Stimulated activated CD4-positive, alpha-beta T cell treated with anti-CD3 and anti-CD28 coated beads, Interleukin-1b, Interleukin-23, amount 100 ng/mL, for 4 hours (primary cell): ENCODE measurements at regions not wholly inside any gene's neighbourhood (a gene's known extent, or its start where the extent isn't known, plus 50 kb on each side); places are given as distances from the start of the nearest gene placed in this dataset.
"Not testable (repeated sequence)": the region's sequence is repeated elsewhere in the genome, so short reads cannot be mapped to it uniquely, and the experiment has no call there.

Experiments
- DNase-seq, 2 donors: peaks; one replicate each; pipeline ENCODE4 v3.0.0-alpha.2; 2020; ENCODE audit warnings: low read depth in 2 of 2

- no peak for DNase-seq
These were observed 407.5 kb upstream of the AUTS2 start for GRCh38 chr7:69190763-69191162.

- no peak for DNase-seq
These were observed 406.1 kb upstream of the AUTS2 start for GRCh38 chr7:69192134-69192533.

GRCh38 chr7:69193061-69193460 is 405.2 kb upstream of the AUTS2 start:
- no peak for DNase-seq

GRCh38 chr7:69196593-69196992 is 401.7 kb upstream of the AUTS2 start:
- no peak for DNase-seq

- no peak for DNase-seq
These were observed 400.0 kb upstream of the AUTS2 start for GRCh38 chr7:69198250-69198649.

GRCh38 chr7:69199041-69199440 is 399.2 kb upstream of the AUTS2 start:
- no peak for DNase-seq

- no peak for DNase-seq
These were observed 398.6 kb upstream of the AUTS2 start for GRCh38 chr7:69199661-69200060.

GRCh38 chr7:69203871-69204270 is 394.4 kb upstream of the AUTS2 start:
- DNase-seq = no peak

GRCh38 chr7:69204943-69205342 is 393.3 kb upstream of the AUTS2 start:
- DNase-seq = no peak

- no peak for DNase-seq
These were observed 392.7 kb upstream of the AUTS2 start for GRCh38 chr7:69205581-69205980.

- DNase-seq = no peak
These were observed 390.0 kb upstream of the AUTS2 start for GRCh38 chr7:69208276-69208675.

GRCh38 chr7:69208848-69209247 is 389.4 kb upstream of the AUTS2 start:
- no peak for DNase-seq

- no peak for DNase-seq
These were observed 386.9 kb upstream of the AUTS2 start for GRCh38 chr7:69211336-69211735.

- no peak for DNase-seq
These were observed 386.5 kb upstream of the AUTS2 start for GRCh38 chr7:69211739-69212138.

- DNase-seq = no peak
These were observed 384.4 kb upstream of the AUTS2 start for GRCh38 chr7:69213878-69214277.

- DNase-seq = not testable (repeated sequence)
These were observed 382.8 kb upstream of the AUTS2 start for GRCh38 chr7:69215516-69215915.

- DNase-seq = no peak
These were observed 380.5 kb upstream of the AUTS2 start for GRCh38 chr7:69217516-69218350.

GRCh38 chr7:69218576-69218975 is 379.7 kb upstream of the AUTS2 start:
- no peak for DNase-seq

GRCh38 chr7:69219381-69219780 is 378.9 kb upstream of the AUTS2 start:
- no peak for DNase-seq

- no peak for DNase-seq
These were observed 372.9 kb upstream of the AUTS2 start for GRCh38 chr7:69225259-69225943.

- no peak for DNase-seq
These were observed 370.0 kb upstream of the AUTS2 start for GRCh38 chr7:69228212-69228811.

GRCh38 chr7:69232445-69233376 is 365.6 kb upstream of the AUTS2 start:
- no peak for DNase-seq
